Frontal cortex (tissue), 3 donors: ENCODE measurements at regions not wholly inside any gene's neighbourhood (a gene's known extent, or its start where the extent isn't known, plus 50 kb on each side); places are given as distances from the start of the nearest gene placed in this dataset.

ENCODE experiments used
- DNase-seq, 2 donors: peaks; one replicate each; pipeline ENCODE4 v3.0.0; 2012; ENCODE audit warnings: low spot score in 2 of 2
- FAIRE-seq: peaks from 2 replicates; lab custom pipeline; 2012; peaks lifted over from hg19 to GRCh38; lab: Jason Lieb, UNC
- donor health status: control.
- donor health status: control.
- donor health status: control.

DNA sequence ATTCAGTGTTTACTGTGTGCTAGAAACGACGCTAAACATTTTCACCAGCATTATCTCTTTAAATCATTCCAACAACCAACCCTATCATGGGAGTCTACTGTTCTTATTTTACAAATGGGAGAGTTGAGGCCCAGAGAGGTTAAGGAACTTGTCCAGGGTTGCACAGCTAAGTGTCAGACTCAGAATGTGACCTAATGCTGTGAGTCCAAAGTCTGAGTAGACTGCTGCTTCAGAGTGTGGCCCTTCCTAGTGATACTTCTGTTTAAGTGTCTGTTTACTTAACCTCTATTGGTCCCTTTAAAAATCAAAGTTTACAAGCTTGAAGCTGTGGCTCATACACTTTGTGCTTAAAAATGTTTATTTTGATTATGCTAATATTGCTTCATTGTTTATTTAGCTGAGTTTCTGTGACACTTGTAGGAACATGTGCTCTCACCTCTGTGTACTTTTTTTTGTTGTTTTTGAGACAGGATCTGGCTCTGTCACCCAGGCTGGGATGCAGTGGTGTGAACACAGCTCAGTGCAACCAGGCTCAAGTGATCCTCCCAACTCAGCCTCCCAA is 84.4 kb upstream of the SYPL1 start:
- FAIRE-seq = no peak
- no peak for DNase-seq

DNA sequence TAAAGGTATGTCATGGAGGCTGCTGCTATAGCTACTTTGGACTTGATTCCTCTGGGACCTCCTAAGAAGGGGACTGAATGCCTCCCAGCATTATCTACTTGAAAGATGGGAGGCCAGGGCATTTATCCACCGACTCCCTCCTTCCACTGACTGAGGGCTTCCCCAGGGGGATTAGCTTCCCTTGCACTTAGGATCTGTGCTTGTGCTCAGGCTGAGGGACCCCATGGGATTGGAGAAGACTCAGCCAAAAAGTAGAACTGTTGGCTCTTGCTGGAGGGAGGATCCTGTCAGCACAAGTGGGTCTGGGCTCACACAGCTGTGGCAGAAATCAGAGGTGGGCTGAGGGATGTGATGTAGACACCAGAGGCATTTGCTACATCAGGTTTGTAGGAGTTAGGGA is 81.5 kb upstream of the SYPL1 start:
- FAIRE-seq (no peak), DNase-seq (no peak)

DNA sequence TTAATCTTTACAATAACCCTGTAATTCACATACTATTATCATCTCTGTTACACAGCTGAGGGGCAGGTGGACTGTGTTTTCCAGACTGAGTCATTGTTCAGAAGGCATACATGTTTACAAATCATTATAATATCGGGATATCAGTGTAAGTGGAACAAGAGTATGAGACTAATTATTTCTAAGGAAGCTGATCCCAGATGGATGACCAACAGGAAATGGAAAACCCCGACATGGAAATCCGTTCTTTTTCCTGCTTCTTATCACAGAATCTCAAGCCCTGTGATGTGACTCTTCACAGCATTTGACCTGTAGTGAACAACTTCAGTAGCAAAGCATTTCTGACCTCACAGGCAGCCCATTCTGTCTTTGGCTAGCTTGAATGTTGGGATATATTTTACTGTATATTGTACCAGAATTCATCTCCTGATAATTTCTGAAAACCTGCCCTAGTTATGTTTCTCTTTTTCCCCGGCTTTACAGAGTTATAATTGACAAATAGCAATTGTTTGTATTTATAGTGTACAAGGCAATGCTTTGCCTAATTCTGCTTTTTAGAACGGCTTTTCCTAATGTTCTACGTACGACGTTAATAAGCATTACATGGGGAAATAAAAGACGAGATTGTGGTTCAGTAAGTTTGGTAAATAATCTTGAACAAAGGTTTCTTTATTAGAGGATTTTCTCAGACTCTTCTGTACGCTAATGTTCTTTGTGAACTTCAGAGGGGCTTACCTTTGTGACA is 78.6 kb upstream of the SYPL1 start:
- no peak for DNase-seq
- no peak for FAIRE-seq

DNA sequence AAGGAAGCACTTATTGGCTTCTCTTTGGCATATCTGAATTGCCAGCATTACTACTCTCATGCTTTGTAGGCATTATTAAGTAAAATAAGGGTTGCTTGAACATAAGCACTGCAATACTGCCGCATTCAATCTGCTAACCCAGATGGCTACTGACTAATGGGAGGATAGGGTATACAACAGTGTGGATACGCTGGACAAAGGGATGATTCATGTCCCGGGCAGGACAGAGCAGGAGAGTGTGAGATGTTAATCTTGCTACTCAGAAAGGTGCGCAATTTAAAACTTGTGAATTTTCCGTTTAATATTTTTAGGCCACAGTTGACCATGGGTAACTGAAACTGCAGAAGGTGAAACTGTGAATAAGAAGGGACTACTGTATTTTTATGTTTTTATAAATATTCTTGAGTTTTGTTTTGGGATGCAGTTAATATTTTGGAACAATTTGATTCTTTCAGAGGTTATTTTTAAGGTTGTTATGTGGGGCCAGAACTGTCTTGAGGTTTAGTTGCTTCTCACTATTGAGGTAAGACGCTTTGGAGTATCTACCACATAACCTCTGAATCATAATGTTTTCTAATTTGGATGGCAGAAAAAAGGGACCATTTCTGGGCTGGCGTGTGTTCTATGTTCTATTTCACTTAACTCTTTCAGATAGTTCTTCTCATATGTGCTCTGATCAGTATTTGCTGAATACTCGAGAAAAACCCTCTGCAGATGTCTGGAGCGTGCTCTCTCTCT is 75.7 kb upstream of the SYPL1 start:
- no peak for FAIRE-seq

DNA sequence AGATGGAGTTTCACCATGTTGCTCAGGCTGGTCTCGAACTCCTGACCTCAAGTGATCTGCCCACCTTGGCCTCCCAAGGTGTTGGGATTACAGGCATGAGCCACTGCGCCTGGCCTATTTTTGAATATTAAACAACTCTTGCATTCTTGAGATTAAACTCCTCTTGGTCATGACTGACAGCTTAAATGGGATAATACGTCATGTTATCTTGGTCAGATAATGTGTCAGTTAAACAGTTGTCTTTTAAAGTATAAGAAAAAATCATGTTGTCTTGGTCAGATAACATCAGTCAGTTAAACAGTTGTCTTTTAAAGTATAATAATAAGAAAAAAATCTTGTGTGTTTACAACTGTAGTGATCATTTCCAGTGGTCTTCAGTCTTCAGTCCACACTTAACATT is 73.6 kb upstream of the SYPL1 start:
- DNase-seq = no peak
- no peak for FAIRE-seq

More for the DNA sequence above, 75.7 kb upstream of the SYPL1 start:
- no peak for DNase-seq

DNA sequence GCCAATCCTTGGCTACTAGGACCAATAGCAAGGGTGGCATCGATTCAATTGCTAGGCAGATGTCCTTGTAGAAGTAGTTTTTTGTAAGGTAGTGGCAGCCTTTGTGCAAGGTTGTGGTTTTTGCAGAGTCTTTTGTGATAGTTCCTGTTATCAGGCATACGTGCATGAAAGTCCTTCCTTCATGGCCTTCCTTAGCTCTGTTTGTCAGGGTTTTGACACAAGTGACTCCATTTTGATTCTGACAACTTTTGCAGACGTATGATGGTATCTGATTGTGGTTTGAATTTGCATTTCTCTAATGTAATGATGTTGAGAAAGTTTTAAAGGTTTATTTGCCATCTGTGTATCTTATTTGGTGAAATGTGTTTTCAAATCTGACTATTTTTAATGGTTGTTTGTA is 71.8 kb upstream of the SYPL1 start:
- FAIRE-seq (no peak), DNase-seq (no peak)

DNA sequence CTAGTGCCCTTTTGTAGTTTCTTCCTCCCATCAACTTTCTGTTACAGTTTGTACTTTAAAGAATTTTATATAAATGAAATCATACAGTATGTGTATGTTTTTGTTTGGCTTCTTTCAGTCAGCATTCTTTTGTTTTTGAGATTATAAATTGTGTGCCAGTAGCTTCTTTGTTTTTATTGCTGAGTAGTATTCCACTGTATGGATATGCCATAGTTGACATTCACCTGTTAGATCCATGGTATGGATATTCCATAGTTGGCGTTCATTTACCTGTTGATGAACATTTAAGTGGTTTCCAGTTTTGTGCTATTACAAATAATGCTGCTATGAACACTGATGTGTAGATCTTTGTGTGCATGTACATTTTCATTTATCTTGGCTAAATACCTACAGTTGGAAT is 70.8 kb upstream of the SYPL1 start:
- no peak for DNase-seq

DNA sequence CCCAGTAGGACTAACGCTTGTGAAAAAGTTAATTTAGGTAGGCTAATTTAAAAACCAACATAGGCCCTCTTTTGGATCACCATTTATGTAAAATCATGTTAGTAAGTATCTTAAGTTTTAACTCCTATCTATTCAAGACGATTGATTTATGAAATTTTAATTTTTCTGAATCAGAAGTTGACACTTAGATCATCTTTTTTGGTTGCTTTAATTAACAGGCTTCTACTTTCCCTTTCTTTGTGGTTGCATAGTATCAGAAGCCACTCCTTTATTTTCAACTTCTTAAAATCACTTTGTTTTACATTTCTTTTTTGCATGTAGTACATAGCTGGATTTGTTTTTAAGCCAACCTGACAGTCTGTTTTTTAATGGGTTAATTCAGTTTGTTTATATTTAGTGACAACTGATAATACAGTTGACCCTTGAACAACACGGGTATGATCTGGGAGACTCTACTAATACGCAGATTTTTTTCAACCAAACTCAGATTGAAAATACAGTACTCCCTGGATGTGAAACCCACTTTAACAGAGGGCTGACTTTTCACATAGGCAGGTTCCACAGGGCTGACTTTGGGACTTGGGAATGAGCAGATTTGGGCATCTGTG is 69.7 kb upstream of the SYPL1 start:
- FAIRE-seq (no peak), DNase-seq (no peak)

More for the DNA sequence above, 70.8 kb upstream of the SYPL1 start:
- FAIRE-seq = no peak

DNA sequence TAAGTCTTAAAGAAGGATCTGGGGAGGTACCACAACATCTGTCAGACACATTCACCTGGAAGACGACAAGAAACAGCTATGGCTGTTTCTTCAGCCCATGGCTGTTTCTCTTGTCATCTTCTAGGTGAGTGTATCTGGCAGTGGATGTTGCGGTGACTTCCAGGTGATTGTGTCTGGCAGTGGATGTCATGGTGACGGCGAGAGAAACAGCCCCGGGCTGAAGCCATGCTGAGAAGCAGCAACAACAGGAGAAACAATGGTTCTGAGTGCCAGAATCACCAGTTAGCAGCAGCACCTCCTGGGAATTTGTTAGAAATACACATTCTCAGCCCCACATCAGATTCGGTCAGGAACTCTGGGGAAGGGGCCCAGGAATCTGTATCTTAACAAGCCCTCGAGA is 68.6 kb upstream of the SYPL1 start:
- no peak for FAIRE-seq
- DNase-seq = no peak

DNA sequence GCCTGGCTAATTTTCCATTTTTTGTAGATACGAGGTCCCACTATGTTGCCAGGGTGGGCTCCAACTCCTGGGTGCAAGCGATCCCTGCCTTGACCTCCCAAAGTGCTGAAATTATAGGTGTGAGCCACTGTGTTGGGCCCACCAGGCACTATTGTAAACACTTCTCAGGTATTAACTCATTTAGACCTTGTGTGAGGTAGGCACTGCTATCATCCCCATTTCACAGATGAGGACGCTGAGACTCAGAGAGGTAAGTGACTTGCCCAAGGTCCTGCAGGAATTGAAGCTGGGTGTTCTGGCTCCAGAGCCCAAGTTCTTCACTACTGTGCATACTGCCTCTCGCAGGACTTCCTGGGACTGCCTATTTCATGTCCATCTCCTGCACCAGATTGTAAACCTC is 67.1 kb upstream of the SYPL1 start:
- DNase-seq = no peak
- no peak for FAIRE-seq

DNA sequence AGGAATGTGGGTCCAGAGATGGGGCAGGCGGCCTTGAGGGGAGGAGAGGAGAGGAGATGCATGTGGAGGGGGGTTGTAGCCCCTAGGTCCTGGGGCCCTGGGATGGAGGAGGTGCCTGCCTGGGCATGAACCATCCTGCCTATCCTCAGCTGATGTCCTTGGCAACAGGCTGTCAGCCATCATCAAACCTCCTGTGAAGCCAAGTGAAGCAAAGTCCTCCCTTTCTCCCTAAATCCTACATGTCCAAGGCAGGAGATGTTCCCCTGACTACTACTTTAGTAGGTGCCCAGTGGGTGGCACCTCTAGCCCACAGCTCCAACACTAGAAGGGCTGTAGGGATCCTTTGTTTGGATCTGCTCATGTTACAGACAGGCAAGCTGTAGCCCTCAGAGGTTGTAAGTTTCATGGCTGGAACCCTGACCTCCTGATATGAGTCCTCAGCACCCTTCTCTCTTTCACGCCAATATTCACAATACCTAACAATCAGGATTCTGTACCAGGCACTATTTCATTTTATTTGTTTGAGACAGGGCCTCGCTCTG is 66.6 kb upstream of the SYPL1 start:
- DNase-seq (no peak), FAIRE-seq (no peak)

DNA sequence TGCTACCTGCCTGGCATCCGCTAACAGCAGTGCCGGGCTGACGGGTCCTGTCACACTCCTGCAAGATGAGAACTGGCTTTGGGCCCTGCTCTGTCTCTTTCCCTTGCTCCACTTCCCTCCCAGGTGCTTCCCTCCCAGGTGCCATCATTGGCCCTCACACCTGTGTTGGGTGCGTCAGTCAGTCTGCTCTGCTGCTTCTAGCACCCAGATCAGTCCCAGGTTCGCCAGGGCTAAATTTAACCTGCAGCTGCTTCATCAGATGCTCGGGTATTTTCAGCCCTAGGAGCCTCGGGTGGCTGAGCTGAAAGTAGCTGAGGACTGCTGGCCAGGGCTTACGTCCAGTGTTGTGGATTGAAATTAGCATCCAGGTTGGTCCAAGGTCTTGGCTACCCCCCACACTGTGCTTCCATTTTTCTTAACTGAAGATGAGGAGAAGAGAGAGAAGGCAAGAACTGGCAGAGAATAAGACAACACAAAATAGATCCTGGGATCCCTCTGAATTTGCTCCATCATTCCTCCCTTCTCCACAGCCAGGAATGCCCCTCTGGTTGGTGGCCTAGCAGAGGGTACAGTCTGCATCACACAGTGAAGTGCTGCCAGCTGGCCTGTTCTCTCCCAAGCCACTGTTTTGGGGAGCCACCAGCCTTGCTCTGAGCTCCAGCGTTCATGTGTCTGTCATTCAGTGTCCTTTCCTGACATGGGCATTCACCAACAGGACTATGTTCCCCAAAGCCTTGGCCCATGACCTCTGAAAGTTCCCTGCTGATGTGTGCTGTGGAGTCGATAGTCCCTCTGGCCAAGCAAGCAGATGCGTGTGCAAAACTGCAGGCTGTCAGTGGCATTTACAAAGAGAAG is 65.9 kb upstream of the SYPL1 start:
- no peak for DNase-seq

DNA sequence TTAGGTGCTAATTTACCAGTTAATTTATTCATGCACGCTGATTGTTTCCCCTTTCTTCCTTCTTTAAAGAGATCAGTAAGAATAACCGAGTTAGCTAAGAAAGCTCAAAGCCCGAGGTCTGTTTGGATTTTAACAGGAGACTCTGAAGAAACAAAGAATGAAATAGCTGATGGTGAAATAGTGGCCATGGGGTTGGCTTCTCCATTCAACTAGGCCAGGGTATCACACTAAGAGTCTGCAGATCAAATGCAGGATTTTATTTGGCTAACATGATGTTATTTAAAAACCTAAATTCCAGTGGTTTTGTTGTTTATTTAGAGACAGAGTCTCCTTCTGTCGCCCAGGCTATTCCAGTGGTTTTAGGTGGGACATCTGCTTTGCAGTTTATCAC is 65.2 kb upstream of the SYPL1 start:
- FAIRE-seq = no peak
- no peak for DNase-seq

More for the DNA sequence above, 65.9 kb upstream of the SYPL1 start:
- no peak for FAIRE-seq

DNA sequence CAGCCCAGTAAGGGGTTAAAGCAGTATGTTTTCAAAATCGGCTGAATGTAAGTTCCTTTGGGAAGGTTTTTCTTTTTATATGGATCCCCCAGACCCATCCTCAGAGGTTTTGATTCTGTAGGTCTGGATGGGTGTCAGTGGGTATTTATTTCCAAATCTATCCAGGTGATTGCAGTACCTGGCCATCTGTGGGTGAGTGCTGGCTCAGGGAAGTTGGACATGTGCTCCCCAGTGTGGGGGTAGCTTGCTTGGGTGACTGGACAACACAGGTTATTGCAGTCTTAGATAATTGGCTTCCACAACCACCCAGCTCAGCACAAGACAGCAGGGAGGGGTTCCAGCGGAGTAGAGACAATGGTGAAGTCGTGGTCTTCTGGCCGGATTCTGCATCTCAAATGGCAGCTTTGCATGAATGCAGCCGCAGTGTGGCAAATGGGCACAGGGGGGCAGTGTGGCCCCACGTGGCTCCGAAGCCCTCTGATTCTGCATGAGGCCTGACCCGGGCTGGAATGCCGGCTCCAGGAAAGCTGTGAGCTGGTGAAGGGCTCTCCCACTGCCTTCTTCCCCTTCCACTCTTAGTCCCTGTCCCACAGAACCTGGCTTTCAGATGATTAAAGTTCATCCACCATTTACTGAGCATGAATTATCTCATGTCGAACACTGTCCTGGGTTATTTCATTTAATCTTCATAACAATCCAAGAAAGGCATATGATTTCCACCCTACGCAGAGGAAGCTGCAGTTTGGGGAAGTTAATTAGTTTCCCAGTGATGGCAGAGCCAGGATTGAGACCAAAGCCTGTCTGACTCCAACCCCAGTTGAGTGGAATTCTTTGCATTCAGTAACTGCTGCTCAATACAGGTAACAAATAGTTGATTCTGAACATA is 64.5 kb upstream of the SYPL1 start:
- DNase-seq (peak; percentile 34 to 74), FAIRE-seq (no peak)

DNA sequence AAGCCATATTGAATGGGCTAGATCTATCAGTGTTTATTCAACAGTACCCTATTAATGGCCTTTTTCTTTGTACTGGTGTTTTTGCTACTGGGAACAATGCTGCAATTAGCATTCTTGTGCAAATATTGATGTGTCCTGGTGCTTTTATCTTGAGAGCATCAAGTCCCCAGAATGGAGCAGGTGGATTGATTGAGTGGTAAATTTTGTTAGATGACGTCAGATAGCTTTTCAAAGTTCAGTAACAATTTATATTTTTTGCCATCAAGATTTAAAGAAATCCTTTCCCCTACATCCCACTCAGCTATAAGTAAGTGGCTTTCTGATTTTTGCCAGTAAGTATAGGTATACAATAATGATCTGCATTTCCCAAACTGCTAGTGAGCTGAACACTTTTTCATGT is 63.4 kb upstream of the SYPL1 start:
- DNase-seq = no peak
- no peak for FAIRE-seq

DNA sequence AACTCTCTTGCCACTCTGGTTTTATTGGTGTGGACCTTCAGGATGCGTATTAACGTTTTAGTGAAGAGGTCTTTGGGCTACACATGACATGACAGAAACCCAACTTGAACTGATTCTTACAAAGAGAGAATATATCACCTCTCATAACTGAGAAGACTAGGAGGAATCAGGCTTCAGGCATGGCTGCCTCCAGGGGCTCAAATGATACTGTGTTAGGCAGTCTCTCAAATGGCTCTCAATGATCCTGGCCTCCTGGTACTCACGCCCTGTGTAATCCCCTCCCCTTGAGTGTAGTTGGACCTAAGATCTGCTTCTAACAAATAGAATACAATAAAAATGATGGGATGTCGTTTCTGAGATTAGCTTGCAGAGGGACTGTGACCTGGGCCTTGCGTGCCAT is 58.5 kb upstream of the SYPL1 start:
- no peak for DNase-seq
- no peak for FAIRE-seq

DNA sequence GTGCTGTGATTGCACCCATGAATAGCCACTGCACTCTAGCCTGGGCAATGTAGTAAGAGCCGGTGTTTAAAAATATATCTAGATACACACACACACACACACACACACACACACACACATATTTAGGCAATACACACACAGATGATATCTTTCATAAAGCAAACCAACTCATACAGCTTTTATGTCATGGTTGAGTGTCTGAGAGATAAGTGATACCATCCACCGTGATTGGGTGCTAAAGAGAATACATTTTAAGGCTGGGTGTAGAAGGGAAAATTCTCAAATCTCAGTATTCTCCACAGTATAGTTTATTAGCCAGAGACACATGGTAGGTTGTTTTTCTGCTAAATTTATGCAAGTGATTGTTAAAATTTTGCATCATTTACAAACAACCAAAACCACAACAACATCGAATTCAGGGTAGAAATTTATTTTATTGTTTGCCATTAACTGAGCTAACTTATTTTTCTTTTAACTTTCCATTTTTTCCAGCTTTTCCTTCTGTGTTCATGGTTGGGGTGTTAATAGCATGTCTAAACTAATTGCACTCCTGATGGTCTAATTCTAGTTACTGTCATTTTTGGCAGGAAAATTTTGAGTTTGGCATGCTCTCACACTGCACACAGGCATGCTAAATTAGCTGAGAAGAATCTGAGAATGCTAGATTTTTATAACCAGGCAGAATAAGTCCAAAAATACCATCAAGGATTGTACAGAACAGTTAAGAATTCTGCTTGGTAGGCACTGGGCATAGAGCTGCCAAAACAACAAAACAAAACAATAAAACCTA is 57.9 kb upstream of the SYPL1 start:
- FAIRE-seq (no peak), DNase-seq (no peak)
